Endothelial cell of umbilical vein (primary cell): ENCODE measurements at regions not wholly inside any gene's neighbourhood (a gene's known extent, or its start where the extent isn't known, plus 50 kb on each side); places are given as distances from the start of the nearest gene placed in this dataset.

Experiments used
- BruUV-seq: library from RNA; stranded (reverse); fragments of 400-500 nt; replicated peaks from 2 replicates; lab custom pipeline; 2021; lab: Mats Ljungman, UMichigan
- CTCF ChIA-PET: fragments of 300-600, 350-600 bp; sonication (Branson Sonifier 250); formaldehyde crosslinking; loops from one replicate; lab custom pipeline; 2021; ENCODE audit warnings: antibody characterized with exemption, inconsistent platforms; lab: Charles Lee
- POLR2A ChIA-PET: fragments of 300-600, 350-600 bp; sonication (Branson Sonifier 250); formaldehyde crosslinking; loops from one replicate; lab custom pipeline; 2021; ENCODE audit warnings: antibody characterized with exemption, inconsistent platforms; lab: Charles Lee
- DNase-seq: peaks from one replicate; pipeline ENCODE4 v3.0.0-alpha.2; 2011; ENCODE audit warnings: low read depth, low spot score
- FAIRE-seq: peaks from 2 replicates; lab custom pipeline; 2011; peaks lifted over from hg19 to GRCh38; lab: Jason Lieb, UNC
- H2AFZ ChIP-seq: 2 replicates; pipeline ENCODE4 v1.6.0; 2012; ENCODE audit warnings: low read depth, low read length, control low read depth, inconsistent platforms
- H3K27ac ChIP-seq: 2 replicates; pipeline ENCODE4 v1.5.1; 2011; ENCODE audit warnings: low read depth, mild to moderate bottlenecking, control low read depth, low read length, moderate library complexity; ENCODE audit not compliant: insufficient read depth
- H3K27me3 ChIP-seq, 2 experiments: 2 replicates each; pipeline versions ENCODE4 v1.6.0 to v1.6.1; 2011; ENCODE audit warnings: low read length in 2 of 2, mixed read lengths in 1 of 2; ENCODE audit not compliant: control insufficient read depth in 2 of 2, insufficient read depth in 2 of 2
- H3K36me3 ChIP-seq, 2 experiments: 2 replicates in 1 of 2; 3 replicates in 1 of 2; pipeline ENCODE4 v1.5.1; 2011; ENCODE audit warnings: low read length in 2 of 2, mild to moderate bottlenecking in 1 of 2, moderate library complexity in 1 of 2; ENCODE audit not compliant: control insufficient read depth in 2 of 2, insufficient read depth in 2 of 2; ENCODE audit errors: extremely low read depth in 1 of 2
- H3K4me1 ChIP-seq: 3 replicates; pipeline ENCODE4 v1.5.1; 2011; ENCODE audit warnings: mild to moderate bottlenecking, low read length; ENCODE audit not compliant: control insufficient read depth, insufficient read depth; ENCODE audit errors: extremely low read depth
- H3K4me2 ChIP-seq: 2 replicates; pipeline ENCODE4 v1.6.1; 2011; ENCODE audit warnings: low read length, control low read depth, mixed read lengths; ENCODE audit not compliant: insufficient read depth
- H3K4me3 ChIP-seq, 3 experiments: fragments of 200-600 bp in 1 of 3; sonication (generic), shearing (Covaris generic) in 1 of 3; replicated peaks in 1 of 3; 2 replicates each; pipeline ENCODE4 v1.5.1; 2011 to 2016; ENCODE audit warnings: control low read depth in 3 of 3, low read length in 3 of 3, mild to moderate bottlenecking in 2 of 3, inconsistent platforms in 1 of 3, low read depth in 1 of 3, moderate library complexity in 1 of 3; ENCODE audit not compliant: insufficient read depth in 1 of 3
- H3K79me2 ChIP-seq: 2 replicates; pipeline ENCODE4 v1.6.0; 2012; ENCODE audit warnings: low read length, inconsistent platforms; ENCODE audit not compliant: control insufficient read depth, insufficient read depth
- H3K9ac ChIP-seq: replicated peaks from 2 replicates; pipeline ENCODE3; 2011; ENCODE audit warnings: low read length, control low read depth; ENCODE audit not compliant: insufficient read depth; ENCODE audit errors: extremely low read depth
- H3K9me1 ChIP-seq: replicated peaks from 3 replicates; pipeline ENCODE4 v1.6.0; 2011; ENCODE audit warnings: mild to moderate bottlenecking, low read length; ENCODE audit not compliant: control insufficient read depth, insufficient read depth; ENCODE audit errors: extremely low read depth
- H3K9me3 ChIP-seq: replicated peaks from 2 replicates; pipeline ENCODE4 v1.5.1; 2012; ENCODE audit warnings: low read length, inconsistent platforms; ENCODE audit not compliant: control insufficient read depth, insufficient read depth
- H4K20me1 ChIP-seq: replicated peaks from 2 replicates; pipeline ENCODE3; 2011; ENCODE audit warnings: mild to moderate bottlenecking, low read length; ENCODE audit not compliant: control insufficient read depth, insufficient read depth; ENCODE audit errors: extremely low read depth
- EZH2 ChIP-seq: IDR thresholded peaks from 2 replicates; pipeline ENCODE4 v1.6.1; 2012; ENCODE audit warnings: borderline replicate concordance, low read depth, mild to moderate bottlenecking, moderate library complexity, low read length, inconsistent platforms; ENCODE audit not compliant: severe bottlenecking
- FOS ChIP-seq: IDR thresholded peaks from 2 replicates; pipeline ENCODE4 v1.6.1; 2011; ENCODE audit warnings: mild to moderate bottlenecking, low read length, moderate library complexity, borderline replicate concordance; ENCODE audit not compliant: insufficient read depth
- GATA2 ChIP-seq: IDR thresholded peaks from 2 replicates; pipeline ENCODE4 v1.7.0; 2011; ENCODE audit warnings: low read depth, mild to moderate bottlenecking, moderate library complexity, mixed read lengths, low read length; ENCODE audit not compliant: insufficient read length, insufficient read depth
- JUN ChIP-seq: IDR thresholded peaks from 2 replicates; pipeline ENCODE4 v1.6.1; 2011; ENCODE audit warnings: borderline replicate concordance, low read depth; ENCODE audit not compliant: insufficient read length, insufficient read depth
- MAX ChIP-seq: IDR thresholded peaks from 2 replicates; pipeline ENCODE4 v1.6.1; 2011; ENCODE audit not compliant: insufficient read depth, insufficient read length
- MYC ChIP-seq: IDR thresholded peaks from one replicate; pipeline ENCODE4 v1.6.1; 2011; ENCODE audit warnings: mild to moderate bottlenecking, low read depth, low read length
- POLR2A ChIP-seq: IDR thresholded peaks from 2 replicates; pipeline ENCODE4 v1.6.1; 2012; ENCODE audit warnings: low read depth, mild to moderate bottlenecking, control low read depth, low read length
- POLR2AphosphoS5 ChIP-seq: IDR thresholded peaks from 2 replicates; pipeline ENCODE4 v1.6.1; 2012; ENCODE audit warnings: low read depth, mild to moderate bottlenecking, control low read depth, low read length, moderate library complexity; ENCODE audit not compliant: insufficient read depth
- dilution Hi-C: fragments of 300-500 bp; cut with MboI; formaldehyde crosslinking; loops from one replicate; pipeline ENCODE4 v1.15.0; 2019; ENCODE audit warnings: low sequenced_read_pairs; ENCODE audit not compliant: extremely low pct_ligation_motif_present
- intact Hi-C: fragments of 100-400 bp; cut with micrococcal nuclease; formaldehyde crosslinking; loops from one replicate; pipeline ENCODE4 v1.10.0; 2022
- TF ChIP-seq, protein P1 (sequence below), 2 donors: IDR thresholded peaks; 1 replicate in 1 of 2; 2 replicates in 1 of 2; pipeline ENCODE4 v1.5.1; 2011; ENCODE audit warnings: low read length in 2 of 2, mild to moderate bottlenecking in 2 of 2, moderate library complexity in 2 of 2, control low read depth in 1 of 2, inconsistent platforms in 1 of 2, low read depth in 1 of 2; ENCODE audit not compliant: insufficient read depth in 1 of 2; ENCODE audit errors: extremely low read depth in 1 of 2

DNA sequence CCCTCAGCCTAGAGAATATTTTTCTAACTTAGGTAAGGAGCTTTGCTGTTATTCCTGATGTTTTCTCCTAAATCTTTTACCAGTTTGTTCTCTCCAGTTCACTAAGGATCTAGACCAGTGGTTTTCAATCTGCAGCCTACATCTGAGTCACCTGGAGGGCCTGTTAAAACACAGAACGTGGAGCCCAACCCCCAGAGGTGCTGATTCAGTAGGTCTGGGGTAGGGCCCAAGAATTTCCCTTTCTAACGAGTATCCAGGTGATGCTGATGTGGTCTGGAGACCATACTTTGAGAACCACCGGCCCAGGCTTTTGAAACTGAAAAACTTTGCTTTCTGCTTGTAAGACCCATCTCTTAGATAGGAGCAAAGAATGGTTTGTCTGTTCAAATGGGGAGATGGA is 51.2 kb upstream of the KMT2E start:
- TF ChIP-seq, protein P1, sequence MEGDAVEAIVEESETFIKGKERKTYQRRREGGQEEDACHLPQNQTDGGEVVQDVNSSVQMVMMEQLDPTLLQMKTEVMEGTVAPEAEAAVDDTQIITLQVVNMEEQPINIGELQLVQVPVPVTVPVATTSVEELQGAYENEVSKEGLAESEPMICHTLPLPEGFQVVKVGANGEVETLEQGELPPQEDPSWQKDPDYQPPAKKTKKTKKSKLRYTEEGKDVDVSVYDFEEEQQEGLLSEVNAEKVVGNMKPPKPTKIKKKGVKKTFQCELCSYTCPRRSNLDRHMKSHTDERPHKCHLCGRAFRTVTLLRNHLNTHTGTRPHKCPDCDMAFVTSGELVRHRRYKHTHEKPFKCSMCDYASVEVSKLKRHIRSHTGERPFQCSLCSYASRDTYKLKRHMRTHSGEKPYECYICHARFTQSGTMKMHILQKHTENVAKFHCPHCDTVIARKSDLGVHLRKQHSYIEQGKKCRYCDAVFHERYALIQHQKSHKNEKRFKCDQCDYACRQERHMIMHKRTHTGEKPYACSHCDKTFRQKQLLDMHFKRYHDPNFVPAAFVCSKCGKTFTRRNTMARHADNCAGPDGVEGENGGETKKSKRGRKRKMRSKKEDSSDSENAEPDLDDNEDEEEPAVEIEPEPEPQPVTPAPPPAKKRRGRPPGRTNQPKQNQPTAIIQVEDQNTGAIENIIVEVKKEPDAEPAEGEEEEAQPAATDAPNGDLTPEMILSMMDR (IDR thresholded peaks at IDR 0.05; ENCODE audit: extremely low read depth in 1 of 2, insufficient read depth in 1 of 2, low read depth in 1 of 2, low read length in 2 of 2) = no peak
- TF ChIP-seq EZH2 (no peak), GATA2 (no peak), MAX (no peak), JUN (no peak), MYC (no peak), FOS (no peak), POLR2A (no peak), POLR2AphosphoS5 (no peak)
- BruUV-seq = no TSS peak
- Histone ChIP-seq H3K9me1 (no peaks in the 10 kb centered on the region), H3K4me2 (no peak overlapping the region), H3K4me3 (no peak overlapping the region), H4K20me1 (no peaks in the 10 kb centered on the region), H3K9me3 (no peaks in the 10 kb centered on the region), H3K4me1 (peaks cover 28% of the 10 kb centered on the region), H3K79me2 (no peaks in the 10 kb centered on the region), H3K27ac (no peak overlapping the region), H3K27me3 (no peaks in the 10 kb centered on the region), H2AFZ (peak overlapping the region; percentile 15), H3K9ac (no peak overlapping the region), H3K36me3 (no peaks in the 10 kb centered on the region)
- POLR2A ChIA-PET = no interaction called here
- no peak for DNase-seq
- intact Hi-C loops (no loop called here), dilution Hi-C loops (no loop called here)
- no peak for FAIRE-seq
- CTCF ChIA-PET = interaction anchor here (0.9 to 2.3 kb wide), 5 partner anchors 9 to 40 kb away, joined by 3 to 8 read pairs (median 5); no protein-coding TSS in a partner anchor
